ENCODE measurements at regions not wholly inside any gene's neighbourhood (a gene's known extent, or its start where the extent isn't known, plus 50 kb on each side); places are given as distances from the start of the nearest gene placed in this dataset.

GRCh38 chrX:43019021-43019420 lies 241.1 kb upstream of the PPP1R2C start:
- no peak for DNase-seq

- DNase-seq: no peak
Observed at GRCh38 chrX:43025806-43026315, 247.9 kb upstream of the PPP1R2C start.

GRCh38 chrX:43064096-43064495 lies 286.1 kb upstream of the PPP1R2C start:
- no peak for DNase-seq

GRCh38 chrX:43065978-43066377 lies 288.0 kb upstream of the PPP1R2C start:
- no peak for DNase-seq

- DNase-seq: no peak
Observed at GRCh38 chrX:43068639-43069038, 290.7 kb upstream of the PPP1R2C start.

- no peak for DNase-seq
Observed at GRCh38 chrX:43083016-43083415, 305.1 kb upstream of the PPP1R2C start.

GRCh38 chrX:43087830-43088229 lies 309.9 kb upstream of the PPP1R2C start:
- DNase-seq: no peak

GRCh38 chrX:43096830-43097229 lies 318.9 kb upstream of the PPP1R2C start:
- DNase-seq: no peak

GRCh38 chrX:43106009-43106408 lies 328.0 kb upstream of the PPP1R2C start:
- no peak for DNase-seq

GRCh38 chrX:43108828-43109227 lies 330.9 kb upstream of the PPP1R2C start:
- DNase-seq: no peak

- DNase-seq: no peak
Observed at GRCh38 chrX:43121637-43122036, 343.7 kb upstream of the PPP1R2C start.

GRCh38 chrX:43139645-43140044 lies 361.7 kb upstream of the PPP1R2C start:
- no peak for DNase-seq

- no peak for DNase-seq
Observed at GRCh38 chrX:43140582-43140981, 362.6 kb upstream of the PPP1R2C start.

- DNase-seq: no peak
Observed at GRCh38 chrX:43141885-43142284, 363.9 kb upstream of the PPP1R2C start.

GRCh38 chrX:43148305-43148704 lies 370.3 kb upstream of the PPP1R2C start:
- DNase-seq: no peak

- DNase-seq: no peak
Observed at GRCh38 chrX:43165343-43165920, 387.5 kb upstream of the PPP1R2C start.

- no peak for DNase-seq
Observed at GRCh38 chrX:43166874-43167273, 388.9 kb upstream of the PPP1R2C start.

- no peak for DNase-seq
Observed at GRCh38 chrX:43175434-43175833, 397.5 kb upstream of the PPP1R2C start.

GRCh38 chrX:43176686-43177085 lies 398.7 kb upstream of the PPP1R2C start:
- DNase-seq: no peak

GRCh38 chrX:43188296-43188695 lies 410.3 kb upstream of the PPP1R2C start:
- DNase-seq: no peak

GRCh38 chrX:43211570-43211969 lies 433.6 kb upstream of the PPP1R2C start:
- no peak for DNase-seq

GRCh38 chrX:43218198-43218597 lies 437.9 kb upstream of the MAOA start:
- no peak for DNase-seq

GRCh38 chrX:43224496-43224895 lies 431.6 kb upstream of the MAOA start:
- no peak for DNase-seq

- DNase-seq: no peak
Observed at GRCh38 chrX:43225626-43226328, 430.3 kb upstream of the MAOA start.

GRCh38 chrX:43238461-43238945 lies 417.6 kb upstream of the MAOA start:
- DNase-seq: peak; percentile 25
